Ishikawa (cell line): ENCODE measurements at regions not wholly inside any gene's neighbourhood (a gene's known extent, or its start where the extent isn't known, plus 50 kb on each side); places are given as distances from the start of the nearest gene placed in this dataset.

Experiments
- EGR1 ChIP-seq: IDR thresholded peaks from 2 replicates; pipeline ENCODE4 v1.6.1; 2012
- EP300 ChIP-seq: IDR thresholded peaks from 2 replicates; pipeline ENCODE4 v1.6.1; 2012; ENCODE audit warnings: borderline replicate concordance
- RAD21 ChIP-seq: IDR thresholded peaks from 2 replicates; pipeline ENCODE4 v1.6.1; 2012; ENCODE audit warnings: low read depth
- REST ChIP-seq: IDR thresholded peaks from 2 replicates; pipeline ENCODE4 v1.6.1; 2012; ENCODE audit warnings: low read depth, mild to moderate bottlenecking
- TAF1 ChIP-seq: IDR thresholded peaks from 2 replicates; pipeline ENCODE4 v1.6.1; 2012; ENCODE audit warnings: low read depth, mild to moderate bottlenecking
- ZBTB7A ChIP-seq: IDR thresholded peaks from 2 replicates; pipeline ENCODE4 v1.6.1; 2012; ENCODE audit warnings: low read depth
- TF ChIP-seq, protein P1 (sequence below): IDR thresholded peaks from 2 replicates; pipeline ENCODE4 v1.6.1; 2012

- no peak for TF ChIP-seq EGR1
- TF ChIP-seq, protein P1, sequence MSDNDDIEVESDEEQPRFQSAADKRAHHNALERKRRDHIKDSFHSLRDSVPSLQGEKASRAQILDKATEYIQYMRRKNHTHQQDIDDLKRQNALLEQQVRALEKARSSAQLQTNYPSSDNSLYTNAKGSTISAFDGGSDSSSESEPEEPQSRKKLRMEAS: no peak
- no peak for TF ChIP-seq REST
- TF ChIP-seq RAD21: no peak
- TF ChIP-seq ZBTB7A: no peak
- no peak for TF ChIP-seq EP300
- TF ChIP-seq TAF1: no peak
Observed at GRCh38 chr7:110144599-110144998, 946.3 kb upstream of the LRRN3 start.
